Esophagus squamous epithelium (tissue), 5 donors: ENCODE measurements at regions not wholly inside any gene's neighbourhood (a gene's known extent, or its start where the extent isn't known, plus 50 kb on each side); places are given as distances from the start of the nearest gene placed in this dataset.
A peak's percentile ranks its signal among the peaks of the same experiment; 100 is the strongest.

Experiments used
- DNase-seq: peaks from one replicate; lab custom pipeline; 2025; lab: John Stamatoyannopoulos, UW
- H3K27ac ChIP-seq, 4 donors: fragments of 200-600 bp; sonication (generic); one replicate each; pipeline ENCODE4 v1.5.1; 2016 to 2019; ENCODE audit warnings: mild to moderate bottlenecking in 1 of 4
- H3K27me3 ChIP-seq, 4 donors: fragments of 200-600 bp; sonication (generic); 1 replicate in 3 of 4; 2 replicates in 1 of 4; pipeline versions ENCODE4 v1.5.1 to v1.6.0; 2017 to 2021; ENCODE audit warnings: antibody characterized with exemption in 1 of 4
- H3K36me3 ChIP-seq, 3 donors: fragments of 200-600 bp; sonication (generic); one replicate each; pipeline ENCODE4 v1.5.1; 2016 to 2019
- H3K4me1 ChIP-seq, 3 donors: fragments of 200-600 bp; sonication (generic); one replicate each; pipeline ENCODE4 v1.5.1; 2017 to 2019
- H3K4me3 ChIP-seq, 4 donors: fragments of 200-600 bp; sonication (generic); 1 replicate in 3 of 4; 2 replicates in 1 of 4; pipeline ENCODE4 v1.5.1; 2016 to 2019; ENCODE audit warnings: mild to moderate bottlenecking in 2 of 4, moderate library complexity in 1 of 4
- H3K9me3 ChIP-seq, 3 donors: fragments of 200-600 bp; sonication (generic); one replicate each; pipeline ENCODE4 v1.5.1; 2016 to 2019
- CTCF ChIP-seq, 6 experiments: fragments of 450-650 bp in 4 of 6; fragments of 200-600 bp in 2 of 6; sonication (generic) in 2 of 6; IDR thresholded peaks; one replicate each; pipeline ENCODE4 v1.5.1; 2016 to 2019; ENCODE audit warnings: antibody characterized with exemption in 6 of 6, mild to moderate bottlenecking in 4 of 6, moderate library complexity in 4 of 6
- POLR2A ChIP-seq, 4 donors: fragments of 450-650 bp; IDR thresholded peaks; one replicate each; pipeline ENCODE4 v1.6.1; 2017; ENCODE audit warnings: antibody characterized with exemption in 4 of 4, mild to moderate bottlenecking in 4 of 4, moderate library complexity in 3 of 4
- WGBS, 2 donors: methylation state at CpG; one replicate each; pipeline ENCODE4 v1.1.5; 2018; 5-methylcytosine and 5-hydroxymethylcytosine counted together
- intact Hi-C: fragments of 100-400 bp; cut with DNase I; formaldehyde crosslinking; loops from one replicate; pipeline ENCODE4 v1.15.0; 2022
- donor health status: DM: yes; HTN: yes; CAD: no.

GRCh38 chr5:61631438-61631941 lies 299.4 kb downstream of the ZSWIM6 start:
- Histone ChIP-seq H3K9me3 (no peaks in the 10 kb centered on the region), H3K27me3 (peaks cover 0 to 1% (median 0%) of the 10 kb centered on the region in 4 donors), H3K4me1 (peaks cover 0 to 13% (median 5%) of the 10 kb centered on the region in 3 donors), H3K36me3 (no peaks in the 10 kb centered on the region), H3K27ac (peak overlapping the region in 3 of 4 donors; percentile 16 to 26 (median 24)), H3K4me3 (peak overlapping the region in 1 of 4 donors; percentile 29)
- intact Hi-C loops = no loop called here
- WGBS, 2 donors = 57 to 59% methylated on average over 7 to 10 of the region's 11 CpGs
- TF ChIP-seq POLR2A (IDR thresholded peaks at IDR 0.05) (no peak), CTCF (IDR thresholded peaks at IDR 0.05) (no peak)
- DNase-seq = no peak

GRCh38 chr5:61632064-61632463 lies 300.0 kb downstream of the ZSWIM6 start:
- Histone ChIP-seq H3K9me3 (no peaks in the 10 kb centered on the region), H3K36me3 (no peaks in the 10 kb centered on the region), H3K27me3 (no peaks in the 10 kb centered on the region), H3K4me1 (peaks cover 0 to 8% (median 5%) of the 10 kb centered on the region in 3 donors), H3K27ac (peak overlapping the region in 3 of 4 donors; percentile 16 to 26 (median 24)), H3K4me3 (no peak overlapping the region)
- DNase-seq = no peak
- 79 to 93% methylated on average over 2 of the region's 2 CpGs for WGBS, 2 donors
- TF ChIP-seq POLR2A (IDR thresholded peaks at IDR 0.05) = no peak
- TF ChIP-seq CTCF (IDR thresholded peaks at IDR 0.05) = no peak
- intact Hi-C loops = no loop called here

- no peak for DNase-seq
- 85 to 89% methylated on average over 3 of the region's 3 CpGs for WGBS, 2 donors
- Histone ChIP-seq H3K36me3 (no peaks in the 10 kb centered on the region), H3K4me3 (no peak overlapping the region), H3K9me3 (no peaks in the 10 kb centered on the region), H3K27me3 (no peaks in the 10 kb centered on the region), H3K27ac (no peak overlapping the region), H3K4me1 (peaks cover 0 to 16% (median 5%) of the 10 kb centered on the region in 3 donors)
- intact Hi-C loops = no loop called here
- TF ChIP-seq CTCF (IDR thresholded peaks at IDR 0.05) (no peak), POLR2A (IDR thresholded peaks at IDR 0.05) (no peak)
Measured at GRCh38 chr5:61635271-61635670, 303.2 kb downstream of the ZSWIM6 start.

GRCh38 chr5:61637566-61637965 lies 305.5 kb downstream of the ZSWIM6 start:
- DNase-seq = no peak
- Histone ChIP-seq H3K27me3 (no peaks in the 10 kb centered on the region), H3K27ac (no peak overlapping the region), H3K36me3 (no peaks in the 10 kb centered on the region), H3K4me1 (peaks cover 0 to 17% (median 0%) of the 10 kb centered on the region in 3 donors), H3K4me3 (no peak overlapping the region), H3K9me3 (no peaks in the 10 kb centered on the region)
- intact Hi-C loops = no loop called here
- TF ChIP-seq CTCF (IDR thresholded peaks at IDR 0.05) (no peak), POLR2A (IDR thresholded peaks at IDR 0.05) (no peak)

GRCh38 chr5:61638476-61638875 lies 306.4 kb downstream of the ZSWIM6 start:
- DNase-seq = no peak
- Histone ChIP-seq H3K9me3 (no peaks in the 10 kb centered on the region), H3K4me3 (no peak overlapping the region), H3K27ac (no peak overlapping the region), H3K36me3 (no peaks in the 10 kb centered on the region), H3K4me1 (peaks cover 0 to 17% (median 0%) of the 10 kb centered on the region in 3 donors), H3K27me3 (no peaks in the 10 kb centered on the region)
- TF ChIP-seq POLR2A (IDR thresholded peaks at IDR 0.05) (no peak), CTCF (IDR thresholded peaks at IDR 0.05) (no peak)
- intact Hi-C loops = no loop called here
- 83% methylated on average over 5 of the region's 5 CpGs for WGBS, 2 donors
